Nephron (organoid): ENCODE measurements at regions not wholly inside any gene's neighbourhood (a gene's known extent, or its start where the extent isn't known, plus 50 kb on each side); places are given as distances from the start of the nearest gene placed in this dataset.
"Not testable (repeated sequence)": the region's sequence is repeated elsewhere in the genome, so short reads cannot be mapped to it uniquely, and the experiment has no call there.

ENCODE experiments used
- H3K27ac Mint-ChIP-seq, 3 experiments: 2 replicates each; pipeline ENCODE4 v1.8.0; 2020; ENCODE audit warnings: mixed read lengths in 3 of 3, mild to moderate bottlenecking in 2 of 3, moderate library complexity in 1 of 3
- H3K27me3 Mint-ChIP-seq: 2 replicates; pipeline ENCODE4 v1.8.0; 2021; ENCODE audit warnings: low read depth, mild to moderate bottlenecking, moderate library complexity, mixed read lengths
- H3K36me3 Mint-ChIP-seq: 2 replicates; pipeline ENCODE4 v1.8.0; 2020; ENCODE audit warnings: low read depth, mixed read lengths
- H3K4me1 Mint-ChIP-seq: 2 replicates; pipeline ENCODE4 v1.8.0; 2020; ENCODE audit warnings: mixed read lengths
- H3K4me3 Mint-ChIP-seq, 3 experiments: 2 replicates each; pipeline ENCODE4 v1.8.0; 2020; ENCODE audit warnings: mild to moderate bottlenecking in 3 of 3, mixed read lengths in 3 of 3, moderate library complexity in 2 of 3
- H3K9me3 Mint-ChIP-seq: 2 replicates; pipeline ENCODE4 v1.8.0; 2020; ENCODE audit warnings: mixed read lengths
- TF ChIP-seq, protein P1 (sequence below), 3 experiments: fragments of 200-600 bp; sonication (generic); IDR thresholded peaks; one replicate each; pipeline ENCODE4 v1.5.0; 2021; ENCODE audit warnings: antibody characterized with exemption in 3 of 3; ENCODE audit not compliant: unreplicated experiment in 3 of 3

DNA sequence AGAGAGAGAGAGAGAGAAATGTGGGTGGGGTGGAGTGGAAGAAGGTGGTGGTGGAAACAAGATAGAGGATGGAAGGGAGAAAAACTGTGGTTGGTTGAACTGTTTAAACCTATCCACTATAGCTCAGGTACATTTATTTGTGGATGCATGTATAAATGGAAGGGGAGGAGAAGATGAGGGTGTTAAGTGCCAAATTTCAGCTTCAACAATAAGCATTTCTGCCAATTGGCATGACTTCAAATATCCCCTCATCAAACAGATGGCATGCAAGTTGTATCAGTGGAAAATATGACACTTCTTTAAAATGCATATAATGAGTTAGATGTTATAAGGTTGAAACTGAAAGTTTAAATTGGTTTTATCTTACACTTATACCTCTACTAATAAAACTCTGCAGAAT is 216.1 kb downstream of the LMBRD1 start:
- Mint-ChIP-seq H3K4me3 (no peak overlapping the region), H3K27me3 (peaks cover 4% of the 10 kb centered on the region), H3K4me1 (peaks cover 22% of the 10 kb centered on the region), H3K36me3 (no peaks in the 10 kb centered on the region), H3K27ac (no peak overlapping the region), H3K9me3 (no peaks in the 10 kb centered on the region)
- TF ChIP-seq, protein P1, sequence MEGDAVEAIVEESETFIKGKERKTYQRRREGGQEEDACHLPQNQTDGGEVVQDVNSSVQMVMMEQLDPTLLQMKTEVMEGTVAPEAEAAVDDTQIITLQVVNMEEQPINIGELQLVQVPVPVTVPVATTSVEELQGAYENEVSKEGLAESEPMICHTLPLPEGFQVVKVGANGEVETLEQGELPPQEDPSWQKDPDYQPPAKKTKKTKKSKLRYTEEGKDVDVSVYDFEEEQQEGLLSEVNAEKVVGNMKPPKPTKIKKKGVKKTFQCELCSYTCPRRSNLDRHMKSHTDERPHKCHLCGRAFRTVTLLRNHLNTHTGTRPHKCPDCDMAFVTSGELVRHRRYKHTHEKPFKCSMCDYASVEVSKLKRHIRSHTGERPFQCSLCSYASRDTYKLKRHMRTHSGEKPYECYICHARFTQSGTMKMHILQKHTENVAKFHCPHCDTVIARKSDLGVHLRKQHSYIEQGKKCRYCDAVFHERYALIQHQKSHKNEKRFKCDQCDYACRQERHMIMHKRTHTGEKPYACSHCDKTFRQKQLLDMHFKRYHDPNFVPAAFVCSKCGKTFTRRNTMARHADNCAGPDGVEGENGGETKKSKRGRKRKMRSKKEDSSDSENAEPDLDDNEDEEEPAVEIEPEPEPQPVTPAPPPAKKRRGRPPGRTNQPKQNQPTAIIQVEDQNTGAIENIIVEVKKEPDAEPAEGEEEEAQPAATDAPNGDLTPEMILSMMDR (IDR thresholded peaks at IDR 0.05; ENCODE audit: unreplicated experiment in 3 of 3), result no peak

DNA sequence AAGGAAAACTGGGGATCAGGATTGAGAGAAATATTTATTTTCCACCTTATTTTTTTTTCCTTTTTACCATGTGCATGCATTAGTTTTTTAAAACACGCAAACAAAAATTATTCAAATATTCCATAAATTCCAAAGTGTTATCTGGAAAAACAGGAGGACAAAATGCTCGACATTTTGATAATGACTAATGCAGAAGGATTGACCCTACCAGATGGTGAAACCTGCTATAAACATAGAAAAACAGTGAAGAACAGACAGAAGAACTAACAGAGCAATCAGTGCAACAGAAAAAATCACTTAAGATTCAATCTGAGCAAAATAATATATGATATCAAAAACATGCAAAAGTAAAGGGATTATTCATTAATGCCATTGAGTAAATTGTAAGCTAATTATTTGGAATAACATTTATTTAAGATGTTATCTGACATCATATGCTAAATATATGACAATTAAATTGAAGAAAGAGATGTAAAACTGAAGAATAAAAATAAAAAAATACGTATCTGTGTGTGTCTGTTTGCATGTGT is 218.4 kb downstream of the LMBRD1 start:
- TF ChIP-seq, protein P1 (IDR thresholded peaks at IDR 0.05; ENCODE audit: unreplicated experiment in 3 of 3), result no peak
- Mint-ChIP-seq H3K9me3 (no peaks in the 10 kb centered on the region), H3K4me3 (no peak overlapping the region), H3K4me1 (peaks cover 4% of the 10 kb centered on the region), H3K36me3 (no peaks in the 10 kb centered on the region), H3K27ac (no peak overlapping the region), H3K27me3 (peaks cover 4% of the 10 kb centered on the region)

DNA sequence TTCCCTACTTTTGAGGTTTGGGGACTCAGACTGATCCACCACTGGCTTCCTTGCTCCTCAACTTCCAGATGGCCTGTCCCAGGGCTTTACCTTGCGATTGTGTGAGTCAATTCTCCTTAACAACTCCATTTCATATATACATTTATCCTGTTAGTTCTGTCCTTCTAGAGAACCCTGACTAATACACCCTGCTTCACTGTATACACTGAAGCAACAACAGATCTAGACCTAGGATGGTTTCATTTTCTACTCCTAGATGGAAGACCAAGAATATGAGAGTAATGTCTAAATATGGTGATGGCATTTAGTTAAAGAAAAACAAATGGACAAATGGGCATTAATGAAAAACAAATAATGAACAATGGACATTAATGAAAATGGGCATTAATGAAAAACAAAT is 225.6 kb downstream of the LMBRD1 start:
- H3K27me3 Mint-ChIP-seq, result no peaks in the 10 kb centered on the region
- no peaks in the 10 kb centered on the region for H3K9me3 Mint-ChIP-seq
- H3K4me1 Mint-ChIP-seq, result no peaks in the 10 kb centered on the region
- no peaks in the 10 kb centered on the region for H3K36me3 Mint-ChIP-seq
- TF ChIP-seq, protein P1 (IDR thresholded peaks at IDR 0.05; ENCODE audit: unreplicated experiment in 3 of 3), result no peak
- no peak overlapping the region for H3K27ac Mint-ChIP-seq
- H3K4me3 Mint-ChIP-seq, result no peak overlapping the region

DNA sequence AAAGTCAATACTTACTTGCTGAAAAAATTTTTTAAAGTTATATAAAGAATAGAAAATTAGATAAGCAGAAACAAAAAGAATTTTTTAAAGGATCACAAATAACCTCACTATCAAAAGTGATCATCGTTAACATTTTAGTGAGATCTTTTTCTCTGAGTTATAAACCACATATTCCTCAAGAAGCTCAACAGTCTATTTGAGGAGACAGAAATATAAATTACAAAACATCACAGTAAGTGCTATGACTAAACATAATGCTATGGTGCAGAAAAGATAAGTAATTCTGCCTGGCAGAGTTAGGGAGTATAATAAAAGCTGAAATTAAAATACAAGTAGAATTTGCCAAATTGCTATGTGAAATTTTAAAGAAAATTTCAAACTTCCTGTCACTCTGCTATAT is 226.7 kb downstream of the LMBRD1 start:
- TF ChIP-seq, protein P1 (IDR thresholded peaks at IDR 0.05; ENCODE audit: unreplicated experiment in 3 of 3), result no peak
- no peaks in the 10 kb centered on the region for H3K9me3 Mint-ChIP-seq
- no peak overlapping the region for H3K27ac Mint-ChIP-seq
- H3K4me1 Mint-ChIP-seq, result no peaks in the 10 kb centered on the region
- H3K4me3 Mint-ChIP-seq, result no peak overlapping the region
- no peaks in the 10 kb centered on the region for H3K27me3 Mint-ChIP-seq
- no peaks in the 10 kb centered on the region for H3K36me3 Mint-ChIP-seq

DNA sequence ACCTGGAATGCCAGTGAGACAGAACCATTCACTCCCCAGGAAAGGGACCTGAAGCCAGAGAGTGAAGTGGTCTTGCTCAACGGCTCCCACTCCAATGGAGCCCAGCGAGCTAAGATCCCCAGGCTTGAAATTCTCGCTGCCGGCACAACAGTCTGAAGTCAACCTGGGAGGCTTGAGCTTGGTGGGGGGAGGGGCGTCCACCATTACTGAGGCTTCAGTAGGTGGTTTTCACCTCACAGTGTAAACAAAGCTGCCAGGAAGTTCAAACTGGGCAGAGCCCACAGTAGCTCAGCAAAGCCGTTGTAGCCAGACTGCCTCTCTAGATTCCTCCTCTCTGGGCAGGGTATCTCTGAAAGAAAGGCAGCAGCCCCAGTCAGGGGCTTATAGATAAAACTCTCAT is 236.2 kb downstream of the LMBRD1 start:
- H3K27me3 Mint-ChIP-seq, H3K4me3 Mint-ChIP-seq, H3K27ac Mint-ChIP-seq: not testable (repeated sequence)

DNA sequence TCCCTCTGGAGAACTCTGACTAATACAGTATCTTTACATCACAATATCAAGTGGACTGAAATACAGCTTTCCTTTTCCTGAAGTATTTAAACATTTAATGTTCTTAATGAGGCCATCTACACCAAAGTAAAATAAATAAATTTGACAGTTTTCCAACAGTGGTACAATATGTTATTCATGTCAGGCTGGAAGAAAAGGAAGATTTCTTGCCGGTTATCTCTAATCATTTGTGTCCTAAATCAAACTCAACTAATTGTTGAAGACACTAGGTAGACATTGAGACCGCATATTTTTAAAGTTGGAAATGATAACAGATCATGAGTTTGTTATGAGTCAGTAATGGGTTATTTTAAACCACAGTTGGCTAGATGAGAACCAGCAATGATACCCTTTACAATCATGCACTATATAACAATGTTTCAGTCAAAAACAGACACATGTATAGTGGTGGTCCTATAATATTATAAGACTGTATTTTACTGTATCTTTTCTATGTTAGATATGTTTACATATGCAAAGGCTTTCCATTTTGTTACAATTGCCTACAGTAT is 241.6 kb downstream of the LMBRD1 start:
- H3K27ac Mint-ChIP-seq, result no peak overlapping the region
- H3K9me3 Mint-ChIP-seq, result no peaks in the 10 kb centered on the region
- no peak overlapping the region for H3K4me3 Mint-ChIP-seq
- no peaks in the 10 kb centered on the region for H3K27me3 Mint-ChIP-seq
- TF ChIP-seq, protein P1 (IDR thresholded peaks at IDR 0.05; ENCODE audit: unreplicated experiment in 3 of 3), result no peak
- H3K36me3 Mint-ChIP-seq, result no peaks in the 10 kb centered on the region
- H3K4me1 Mint-ChIP-seq, result no peaks in the 10 kb centered on the region

More for the DNA sequence above, 236.2 kb downstream of the LMBRD1 start:
- H3K36me3 Mint-ChIP-seq, H3K4me1 Mint-ChIP-seq: not testable (repeated sequence)
- peaks cover 20% of the 10 kb centered on the region for H3K9me3 Mint-ChIP-seq
